Spleen (tissue), 11 donors: ENCODE measurements at regions not wholly inside any gene's neighbourhood (a gene's known extent, or its start where the extent isn't known, plus 50 kb on each side); places are given as distances from the start of the nearest gene placed in this dataset.
"Not testable (repeated sequence)": the region's sequence is repeated elsewhere in the genome, so short reads cannot be mapped to it uniquely, and the experiment has no call there.

Source experiments
- DNase-seq: peaks from one replicate; pipeline ENCODE4 v3.0.0-alpha.2; 2020
- H3K27ac ChIP-seq, 8 donors: fragments of 200-600 bp; sonication (generic) in 7 of 8; 1 replicate in 4 of 8; 2 replicates in 4 of 8; pipeline versions ENCODE4 v1.5.0 to v1.8.0; 2016 to 2021; ENCODE audit warnings: inconsistent platforms in 4 of 8, mild to moderate bottlenecking in 4 of 8, moderate library complexity in 1 of 8
- H3K27me3 ChIP-seq, 7 donors: fragments of 200-600 bp; sonication (generic) in 6 of 7; replicated peaks in 1 of 7; 1 replicate in 4 of 7; 2 replicates in 3 of 7; pipeline versions ENCODE4 v1.5.0 to v1.8.0; 2016 to 2021; ENCODE audit warnings: inconsistent platforms in 3 of 7, mild to moderate bottlenecking in 1 of 7
- H3K36me3 ChIP-seq, 6 donors: fragments of 200-600 bp; sonication (generic) in 5 of 6; 1 replicate in 4 of 6; 2 replicates in 2 of 6; pipeline versions ENCODE4 v1.5.0 to v1.8.0; 2016 to 2021; ENCODE audit warnings: inconsistent platforms in 2 of 6
- H3K4me1 ChIP-seq, 6 donors: fragments of 200-600 bp; sonication (generic) in 5 of 6; 1 replicate in 3 of 6; 2 replicates in 3 of 6; pipeline versions ENCODE4 v1.5.0 to v1.8.0; 2016 to 2021; ENCODE audit warnings: inconsistent platforms in 3 of 6
- H3K4me3 ChIP-seq, 8 donors: fragments of 200-600 bp; sonication (generic) in 7 of 8; 1 replicate in 4 of 8; 2 replicates in 4 of 8; pipeline versions ENCODE4 v1.5.0 to v1.8.0; 2016 to 2021; ENCODE audit warnings: inconsistent platforms in 4 of 8, mild to moderate bottlenecking in 4 of 8, moderate library complexity in 2 of 8
- H3K9me3 ChIP-seq, 8 donors: fragments of 200-600 bp; sonication (generic) in 7 of 8; 1 replicate in 4 of 8; 2 replicates in 4 of 8; pipeline versions ENCODE4 v1.5.0 to v1.8.0; 2016 to 2021; ENCODE audit warnings: inconsistent platforms in 4 of 8
- POLR2AphosphoS5 ChIP-seq, 3 donors: sonication (generic); formaldehyde crosslinking; IDR thresholded peaks; one replicate each; pipeline ENCODE4 v1.5.1; 2017; ENCODE audit warnings: antibody characterized with exemption in 3 of 3
- WGBS, 5 donors: extraction: QIAGEN DNeasy Blood & Tissue Kit in 3 of 5; methylation state at CpG; one replicate each; pipeline versions ENCODE4 v1.1.5 to v1.1.7; 2013 to 2018; 5-methylcytosine and 5-hydroxymethylcytosine counted together
- intact Hi-C: fragments of 100-400 bp; cut with DNase I; formaldehyde crosslinking; loops from one replicate; pipeline ENCODE4 v1.15.0; 2023; ENCODE audit warnings: low total_unique reads
- donor health status: healthy with polysubstance abuse.
- donor health status: DM: no; HTN: no; CAD: no; lungs with moderate emphysema.
- donor health status: DM: no; HTN: no; CAD: no.
- donor health status: Bipolar disorder and iron deficiency.
- donor health status: healthy.
- donor health status: DM: no; HTN: no; CAD: no.
- donor health status: DM: yes; HTN: yes; CAD: no.

- DNase-seq, H3K9me3 ChIP-seq, intact Hi-C loops, H3K4me1 ChIP-seq, H3K27ac ChIP-seq, H3K4me3 ChIP-seq, H3K27me3 ChIP-seq: not testable (repeated sequence)
- peaks cover 0 to 82% (median 43%) of the 10 kb centered on the region in 6 donors for H3K36me3 ChIP-seq
- WGBS, 5 donors, result 73 to 85% (median 77%) methylated on average over 9 to 12 of the region's 13 CpGs
Measured at GRCh38 chr3:195669310-195669709, 51.5 kb upstream of the MUC20 start.

- H3K9me3 ChIP-seq, intact Hi-C loops, DNase-seq, H3K27ac ChIP-seq, H3K27me3 ChIP-seq, H3K4me1 ChIP-seq, H3K4me3 ChIP-seq: not testable (repeated sequence)
- peaks cover 0 to 82% (median 41%) of the 10 kb centered on the region in 6 donors for H3K36me3 ChIP-seq
- 86 to 90% (median 87%) methylated on average over 24 of the region's 24 CpGs for WGBS, 5 donors
Measured at GRCh38 chr3:195668131-195668766, 52.5 kb upstream of the MUC20 start.

GRCh38 chr3:195665311-195665710 lies 55.5 kb upstream of the MUC20 start:
- H3K27ac ChIP-seq, H3K27me3 ChIP-seq, H3K4me1 ChIP-seq, DNase-seq, H3K4me3 ChIP-seq, H3K9me3 ChIP-seq, intact Hi-C loops: not testable (repeated sequence)
- 91 to 95% (median 93%) methylated on average over 18 to 19 of the region's 19 CpGs for WGBS, 5 donors
- peaks cover 0 to 61% (median 28%) of the 10 kb centered on the region in 6 donors for H3K36me3 ChIP-seq

GRCh38 chr3:195664131-195664530 lies 56.6 kb upstream of the MUC20 start:
- 83 to 96% (median 86%) methylated on average over 12 of the region's 12 CpGs for WGBS, 5 donors
- peaks cover 0 to 50% (median 26%) of the 10 kb centered on the region in 6 donors for H3K36me3 ChIP-seq
- H3K4me3 ChIP-seq, H3K4me1 ChIP-seq, intact Hi-C loops, H3K9me3 ChIP-seq, H3K27ac ChIP-seq, DNase-seq, H3K27me3 ChIP-seq: not testable (repeated sequence)

GRCh38 chr3:195659136-195659533 lies 61.6 kb upstream of the MUC20 start:
- Histone ChIP-seq H3K4me1 (peaks cover 0 to 21% (median 0%) of the 10 kb centered on the region in 6 donors), H3K36me3 (peaks cover 0 to 18% (median 6%) of the 10 kb centered on the region in 6 donors), H3K4me3 (peak overlapping the region in 3 of 8 donors; percentile 58 to 84 (median 69))
- intact Hi-C loops, H3K27me3 ChIP-seq, DNase-seq, H3K27ac ChIP-seq, H3K9me3 ChIP-seq: not testable (repeated sequence)
- 63 to 86% (median 67%) methylated on average over 1 to 5 of the region's 7 CpGs for WGBS, 5 donors

DNA sequence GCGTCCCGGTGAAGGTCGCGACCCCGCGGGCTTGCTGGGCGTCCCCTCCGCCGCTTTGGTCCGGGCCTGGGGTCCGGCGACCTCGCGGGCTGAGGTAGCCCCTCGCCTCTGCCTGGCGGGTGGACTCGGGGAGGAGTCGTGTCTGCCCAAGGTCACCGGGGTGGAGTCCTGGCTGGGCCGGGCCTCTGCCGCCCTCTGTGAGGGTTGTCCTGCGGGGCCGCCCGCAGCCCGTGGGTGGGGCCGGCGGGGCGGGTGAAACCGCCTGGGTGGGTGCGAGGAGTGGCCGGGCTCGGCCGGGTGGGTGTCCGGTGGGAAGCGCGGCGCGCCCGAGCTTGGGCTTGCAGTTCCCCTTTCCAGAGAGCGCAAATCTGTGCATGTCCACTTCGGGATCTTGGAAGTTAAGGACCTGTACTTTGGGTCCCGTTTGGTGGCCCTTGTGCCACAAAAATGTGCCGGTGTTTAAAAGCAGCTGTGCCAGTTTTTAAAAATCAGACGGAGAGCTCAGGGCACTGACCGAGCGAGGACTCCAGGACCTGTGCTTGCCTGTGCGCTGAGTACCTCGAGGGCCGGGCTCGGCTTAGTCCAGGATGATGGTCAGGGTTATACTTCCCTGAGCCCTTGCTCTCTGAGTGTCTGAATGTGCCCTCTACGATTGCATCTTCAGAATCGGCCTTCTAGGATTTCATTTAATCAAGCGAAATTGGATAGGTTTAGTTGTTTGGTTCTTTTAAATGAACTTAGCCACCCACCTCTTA lies 62.2 kb upstream of the MUC20 start:
- peak overlapping the region in 6 of 8 donors; percentile 43 to 84 (median 56) for H3K4me3 ChIP-seq
- intact Hi-C loops, result not testable (repeated sequence)

DNA sequence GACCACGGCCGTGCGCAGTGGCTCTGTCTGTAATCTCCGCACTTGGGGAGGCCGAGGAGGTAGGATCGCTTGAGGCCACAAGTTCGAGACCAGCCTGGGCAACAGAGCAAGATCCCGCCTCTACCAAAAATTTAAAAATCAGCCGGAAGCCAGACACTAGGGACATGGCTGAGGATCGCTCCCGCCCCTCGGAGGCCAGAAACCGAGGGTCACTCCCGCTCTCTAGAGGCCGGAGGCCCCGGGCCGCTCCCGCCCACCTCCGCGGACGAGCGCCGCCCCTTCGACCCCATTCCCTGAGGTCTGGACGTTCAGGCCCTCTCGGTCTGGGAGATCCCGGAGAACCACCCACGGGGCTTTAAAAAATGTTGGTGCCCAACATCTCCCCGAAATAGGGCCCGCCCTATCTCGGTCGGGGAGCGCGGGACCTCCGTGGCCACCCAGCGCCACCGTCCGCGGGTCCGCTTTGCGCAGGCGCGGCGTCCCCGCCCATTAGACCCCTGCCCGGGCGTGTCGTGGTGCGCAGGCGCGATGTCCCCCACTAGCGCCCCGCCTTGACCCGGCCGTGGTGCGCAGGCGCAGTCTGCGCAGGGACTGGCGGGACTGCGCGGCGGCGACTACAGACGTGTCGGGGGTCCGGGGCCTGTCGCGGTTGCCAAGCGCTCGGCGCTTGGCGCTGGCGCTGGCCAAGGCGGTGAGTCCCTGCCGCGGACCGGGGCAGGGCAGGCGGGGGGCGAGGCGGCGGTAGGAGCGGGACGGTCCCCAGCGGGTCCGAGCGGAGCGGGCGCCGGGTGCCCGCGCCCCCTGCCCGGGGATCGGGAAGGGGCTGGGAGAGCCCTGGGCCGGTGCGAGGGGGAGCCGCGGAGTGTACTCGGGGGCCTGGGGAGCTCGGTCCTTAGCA lies 63.1 kb upstream of the MUC20 start:
- H3K27me3 ChIP-seq, H3K9me3 ChIP-seq, DNase-seq, intact Hi-C loops, H3K36me3 ChIP-seq: not testable (repeated sequence)
- peak overlapping the region; percentile 36 to 84 (median 50) for H3K4me3 ChIP-seq
- 4 to 39% (median 6%) methylated on average over 9 to 98 of the region's 99 CpGs for WGBS, 5 donors
- peak overlapping the region in 7 of 8 donors; percentile 74 to 93 (median 81) for H3K27ac ChIP-seq
- H3K4me1 ChIP-seq, result peaks cover 0 to 21% (median 0%) of the 10 kb centered on the region in 6 donors
- peak; percentile 17 to 82 (median 58) for TF ChIP-seq POLR2AphosphoS5 (IDR thresholded peaks at IDR 0.05)

More for the DNA sequence above, 62.2 kb upstream of the MUC20 start:
- WGBS, 5 donors, result 7 to 63% (median 35%) methylated on average over 1 to 27 of the region's 53 CpGs
- Histone ChIP-seq H3K4me1 (peaks cover 0 to 21% (median 0%) of the 10 kb centered on the region in 6 donors), H3K27ac (peak overlapping the region in 5 of 8 donors; percentile 80 to 93 (median 84)), H3K36me3 (peaks cover 0 to 12% (median under 1%) of the 10 kb centered on the region in 6 donors)
- DNase-seq, H3K27me3 ChIP-seq, H3K9me3 ChIP-seq: not testable (repeated sequence)

DNA sequence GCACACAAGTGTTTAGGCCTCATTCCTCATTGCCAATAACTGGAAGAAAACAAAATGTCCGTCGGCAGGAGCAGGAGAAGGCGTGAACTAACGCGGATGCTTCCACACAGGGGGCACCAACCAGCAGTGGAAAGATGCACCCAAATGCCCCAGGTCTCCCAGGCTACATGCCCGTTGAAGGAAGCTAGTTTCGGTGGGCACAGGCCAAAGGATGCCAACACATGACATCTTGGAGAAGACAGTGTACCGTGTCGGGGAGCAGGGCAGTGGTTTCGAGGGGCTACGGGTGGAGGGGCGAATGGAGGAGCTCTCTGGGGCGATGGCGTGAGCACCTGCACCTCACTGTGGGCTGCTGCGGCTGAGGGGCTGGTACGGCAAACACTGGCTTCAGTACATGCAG lies 64.7 kb upstream of the MUC20 start:
- H3K36me3 ChIP-seq, H3K27ac ChIP-seq, DNase-seq, H3K27me3 ChIP-seq, H3K9me3 ChIP-seq, intact Hi-C loops, H3K4me3 ChIP-seq: not testable (repeated sequence)
- WGBS, 5 donors, result 86 to 94% (median 90%) methylated on average over 15 to 16 of the region's 16 CpGs
- H3K4me1 ChIP-seq, result peaks cover 0 to 21% (median 0%) of the 10 kb centered on the region in 6 donors

GRCh38 chr3:195654746-195655145 lies 66.0 kb upstream of the MUC20 start:
- intact Hi-C loops, DNase-seq, H3K27ac ChIP-seq, H3K27me3 ChIP-seq, H3K4me3 ChIP-seq, H3K9me3 ChIP-seq, H3K36me3 ChIP-seq: not testable (repeated sequence)
- WGBS, 5 donors, result 71 to 92% (median 92%) methylated on average over 1 to 5 of the region's 10 CpGs
- peaks cover 0 to 21% (median 0%) of the 10 kb centered on the region in 6 donors for H3K4me1 ChIP-seq

GRCh38 chr3:195654138-195654537 lies 66.6 kb upstream of the MUC20 start:
- WGBS, 5 donors, result 78 to 91% (median 85%) methylated on average over 13 to 14 of the region's 15 CpGs
- H3K9me3 ChIP-seq, H3K36me3 ChIP-seq, DNase-seq, H3K27me3 ChIP-seq, H3K4me3 ChIP-seq, H3K27ac ChIP-seq, intact Hi-C loops: not testable (repeated sequence)
- peaks cover 0 to 20% (median 0%) of the 10 kb centered on the region in 6 donors for H3K4me1 ChIP-seq
